ENCODE measurements at regions not wholly inside any gene's neighbourhood (a gene's known extent, or its start where the extent isn't known, plus 50 kb on each side); places are given as distances from the start of the nearest gene placed in this dataset.

GRCh38 chr22:27185760-27186302, 528.4 kb downstream of the MIAT start:
- intact Hi-C loops (cut with DNase I, micrococcal nuclease) = no loop called here
- DNase-seq (no peak), ATAC-seq (no peak)

- ATAC-seq = no peak
- intact Hi-C loops (cut with DNase I, micrococcal nuclease) = no loop called here
These were observed 529.3 kb downstream of the MIAT start for GRCh38 chr22:27186643-27187042.

GRCh38 chr22:27192135-27192829, 534.9 kb downstream of the MIAT start:
- ATAC-seq = no peak
- intact Hi-C loops (cut with DNase I, micrococcal nuclease) = no loop called here

More at GRCh38 chr22:27186643-27187042, 529.3 kb downstream of the MIAT start:
- no peak for DNase-seq

GRCh38 chr22:27193215-27193614, 535.8 kb downstream of the MIAT start:
- ATAC-seq = no peak
- no peak for DNase-seq
- intact Hi-C loops (cut with DNase I, micrococcal nuclease) = no loop called here

More at GRCh38 chr22:27192135-27192829, 534.9 kb downstream of the MIAT start:
- no peak for DNase-seq

- ATAC-seq = no peak
- intact Hi-C loops (cut with DNase I, micrococcal nuclease) = no loop called here
- DNase-seq = no peak
These were observed 536.2 kb downstream of the MIAT start for GRCh38 chr22:27193636-27194035.

GRCh38 chr22:27194096-27194748, 536.8 kb downstream of the MIAT start:
- ATAC-seq (no peak), DNase-seq (no peak)
- intact Hi-C loops (cut with DNase I, micrococcal nuclease) = no loop called here

- peak in 1 of 2 donors; percentile 39 for DNase-seq
- ATAC-seq = no peak
- intact Hi-C loops (cut with DNase I, micrococcal nuclease) = no loop called here
These were observed 537.7 kb downstream of the MIAT start for GRCh38 chr22:27195094-27195493.

GRCh38 chr22:27195494-27195893, 538.1 kb downstream of the MIAT start:
- ATAC-seq = no peak
- intact Hi-C loops (cut with DNase I, micrococcal nuclease) = no loop called here
- no peak for DNase-seq

GRCh38 chr22:27196606-27197005, 539.2 kb downstream of the MIAT start:
- intact Hi-C loops (cut with DNase I, micrococcal nuclease) = no loop called here
- DNase-seq (no peak), ATAC-seq (no peak)

GRCh38 chr22:27197052-27197451, 539.7 kb downstream of the MIAT start:
- intact Hi-C loops (cut with DNase I, micrococcal nuclease) = no loop called here
- no peak for ATAC-seq
- DNase-seq = no peak

- intact Hi-C loops (cut with DNase I, micrococcal nuclease) = no loop called here
- no peak for ATAC-seq
- no peak for DNase-seq
These were observed 540.2 kb downstream of the MIAT start for GRCh38 chr22:27197618-27198017.

GRCh38 chr22:27198518-27199035, 541.2 kb downstream of the MIAT start:
- DNase-seq (no peak), ATAC-seq (no peak)
- intact Hi-C loops (cut with DNase I, micrococcal nuclease) = no loop called here

- ATAC-seq (no peak), DNase-seq (no peak)
- intact Hi-C loops (cut with DNase I, micrococcal nuclease) = no loop called here
These were observed 542.0 kb downstream of the MIAT start for GRCh38 chr22:27199354-27199753.

GRCh38 chr22:27201276-27201675, 543.9 kb downstream of the MIAT start:
- ATAC-seq (no peak), DNase-seq (no peak)
- intact Hi-C loops (cut with DNase I, micrococcal nuclease) = no loop called here

GRCh38 chr22:27201741-27202140, 544.4 kb downstream of the MIAT start:
- DNase-seq (no peak), ATAC-seq (no peak)
- intact Hi-C loops (cut with DNase I, micrococcal nuclease) = no loop called here

GRCh38 chr22:27203276-27203660, 545.9 kb downstream of the MIAT start:
- DNase-seq (no peak), ATAC-seq (no peak)
- intact Hi-C loops (cut with DNase I, micrococcal nuclease) = no loop called here

- DNase-seq = no peak
- ATAC-seq = no peak
- intact Hi-C loops (cut with DNase I, micrococcal nuclease) = no loop called here
These were observed 546.9 kb downstream of the MIAT start for GRCh38 chr22:27204280-27204679.

- intact Hi-C loops (cut with DNase I, micrococcal nuclease) = no loop called here
- DNase-seq = no peak
These were observed 547.4 kb downstream of the MIAT start for GRCh38 chr22:27204817-27205216.

GRCh38 chr22:27205492-27206373, 548.3 kb downstream of the MIAT start:
- intact Hi-C loops (cut with DNase I, micrococcal nuclease) = no loop called here
- DNase-seq = no peak
- ATAC-seq = no peak

More at GRCh38 chr22:27204817-27205216, 547.4 kb downstream of the MIAT start:
- ATAC-seq = no peak

Data from left colon (tissue), 2 donors.